22Rv1 (cell line): ENCODE measurements at regions not wholly inside any gene's neighbourhood (a gene's known extent, or its start where the extent isn't known, plus 50 kb on each side); places are given as distances from the start of the nearest gene placed in this dataset.
"Not testable (repeated sequence)": the region's sequence is repeated elsewhere in the genome, so short reads cannot be mapped to it uniquely, and the experiment has no call there.

Experiments used
- H3K27ac ChIP-seq: fragments of 450-650 bp; 2 replicates; pipeline ENCODE4 v1.5.1; 2017
- CTCF ChIP-seq: fragments of 450-650 bp; IDR thresholded peaks from 2 replicates; pipeline ENCODE4 v1.5.1; 2017; ENCODE audit warnings: mild to moderate bottlenecking
- ZFX ChIP-seq: fragments of 450-650 bp; IDR thresholded peaks from 2 replicates; pipeline ENCODE4 v1.6.1; 2017; ENCODE audit warnings: antibody characterized with exemption, borderline replicate concordance

GRCh38 chr20:16810216-16810615, 62.1 kb downstream of the OTOR start:
- no peak overlapping the region for H3K27ac ChIP-seq
- TF ChIP-seq ZFX, result no peak
- TF ChIP-seq CTCF, result no peak

DNA sequence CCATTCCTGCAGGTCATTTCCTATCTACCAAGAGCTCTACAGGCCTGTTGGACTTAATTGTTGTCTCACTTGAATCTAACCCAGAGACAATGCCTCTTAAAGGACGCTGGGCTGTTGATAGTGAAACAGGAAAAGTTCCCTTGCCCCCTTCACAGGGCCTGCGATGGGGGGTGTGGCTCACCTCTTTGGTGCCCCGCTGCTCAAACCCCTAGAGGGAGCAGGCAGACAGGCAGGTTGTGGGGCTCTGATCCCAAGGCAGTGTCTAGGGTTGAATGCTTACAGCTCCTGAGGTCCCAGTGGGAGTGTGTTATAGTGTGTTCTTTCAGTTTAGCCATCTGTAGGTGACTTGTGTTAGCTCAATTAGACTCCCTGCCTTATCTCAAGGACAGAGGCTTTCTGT, 68.0 kb downstream of the OTOR start:
- H3K27ac ChIP-seq, result no peak overlapping the region
- no peak for TF ChIP-seq ZFX
- no peak for TF ChIP-seq CTCF

- TF ChIP-seq ZFX (no peak), CTCF (no peak)
- H3K27ac ChIP-seq, result no peak overlapping the region
Observed at GRCh38 chr20:16819483-16819882, 71.3 kb downstream of the OTOR start.

- H3K27ac ChIP-seq, result no peak overlapping the region
- TF ChIP-seq CTCF (peak; percentile 98), ZFX (no peak)
Observed at GRCh38 chr20:16821211-16822089, 73.3 kb downstream of the OTOR start.

GRCh38 chr20:16824664-16825063, 76.5 kb downstream of the OTOR start:
- TF ChIP-seq CTCF (no peak), ZFX (no peak)
- H3K27ac ChIP-seq, result no peak overlapping the region

DNA sequence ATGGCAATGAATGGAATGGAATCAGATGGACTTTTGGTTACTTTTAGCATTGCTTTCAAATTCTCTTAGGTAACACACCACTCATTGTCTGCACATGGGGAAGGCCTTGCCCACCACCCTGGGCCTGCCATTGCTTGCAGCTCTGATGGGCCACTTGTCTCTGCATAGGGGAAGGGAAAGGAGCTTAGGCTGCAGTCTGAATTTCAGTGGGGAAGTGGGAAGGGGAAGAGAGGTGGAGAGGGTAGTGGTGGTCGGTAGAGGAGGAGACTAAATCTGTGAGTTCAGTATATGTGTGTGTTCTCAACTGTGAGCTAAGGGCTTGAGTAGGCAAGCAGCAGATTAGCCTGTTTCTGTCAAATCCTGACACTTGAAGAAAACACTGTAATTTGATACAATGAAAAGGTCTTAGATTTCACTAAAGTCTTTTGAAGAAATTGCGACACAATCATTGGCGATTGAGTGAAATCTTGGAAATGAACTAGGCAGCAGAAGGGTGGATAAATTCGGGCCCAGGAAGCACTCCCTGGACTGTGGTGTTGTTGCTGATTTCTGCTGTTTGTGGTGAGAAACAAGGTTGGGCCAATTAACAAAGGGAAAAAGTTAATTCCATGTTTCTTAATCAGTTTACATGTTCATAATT, 80.6 kb downstream of the OTOR start:
- no peak for TF ChIP-seq ZFX
- no peak for TF ChIP-seq CTCF
- H3K27ac ChIP-seq, result no peak overlapping the region

- H3K27ac ChIP-seq, result not testable (repeated sequence)
Observed at GRCh38 chr20:16835690-16836089, 87.5 kb downstream of the OTOR start.
